Bone marrow (tissue), 2 donors: ENCODE measurements at regions not wholly inside any gene's neighbourhood (a gene's known extent, or its start where the extent isn't known, plus 50 kb on each side); places are given as distances from the start of the nearest gene placed in this dataset.
A peak's percentile ranks its signal among the peaks of the same experiment; 100 is the strongest.

Experiments used
- DNase-seq, 2 donors: peaks; one replicate each; lab custom pipeline; 2025; lab: John Stamatoyannopoulos, UW

DNA sequence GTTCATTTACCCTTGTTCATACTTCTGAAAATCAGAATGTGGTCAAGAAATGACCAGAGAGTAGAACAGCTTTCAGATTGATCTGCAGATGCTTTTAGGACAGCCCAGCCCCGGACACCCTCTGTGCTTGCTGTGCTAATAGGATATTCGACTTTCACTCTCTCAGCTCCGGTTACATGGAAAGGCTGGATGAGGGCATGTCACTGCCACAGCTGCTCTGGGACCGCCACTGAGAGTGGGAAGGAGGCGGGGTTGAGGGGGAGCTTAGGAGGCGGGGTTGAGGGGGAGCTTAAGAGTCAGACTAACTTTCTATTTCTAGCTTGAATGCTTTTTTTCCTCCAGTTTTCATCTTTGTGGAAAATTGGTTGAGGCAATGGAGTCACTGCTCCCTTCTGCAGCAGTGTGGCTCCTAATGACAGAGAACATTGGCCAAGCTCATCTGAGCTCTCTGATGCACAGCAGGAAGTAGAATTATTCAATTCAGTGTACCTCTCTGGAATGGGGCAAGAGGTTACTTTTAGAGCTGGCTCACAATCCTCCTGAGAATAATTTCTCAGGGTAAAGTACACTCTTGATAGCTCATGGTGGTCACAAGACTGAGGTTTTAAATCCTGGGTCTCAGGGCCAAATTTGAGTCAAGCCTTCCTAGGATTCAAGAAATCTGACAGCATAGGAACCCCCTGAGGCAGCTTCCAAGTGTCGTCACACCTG is 74.6 kb upstream of the NPAS1 start:
- DNase-seq, result no peak

DNA sequence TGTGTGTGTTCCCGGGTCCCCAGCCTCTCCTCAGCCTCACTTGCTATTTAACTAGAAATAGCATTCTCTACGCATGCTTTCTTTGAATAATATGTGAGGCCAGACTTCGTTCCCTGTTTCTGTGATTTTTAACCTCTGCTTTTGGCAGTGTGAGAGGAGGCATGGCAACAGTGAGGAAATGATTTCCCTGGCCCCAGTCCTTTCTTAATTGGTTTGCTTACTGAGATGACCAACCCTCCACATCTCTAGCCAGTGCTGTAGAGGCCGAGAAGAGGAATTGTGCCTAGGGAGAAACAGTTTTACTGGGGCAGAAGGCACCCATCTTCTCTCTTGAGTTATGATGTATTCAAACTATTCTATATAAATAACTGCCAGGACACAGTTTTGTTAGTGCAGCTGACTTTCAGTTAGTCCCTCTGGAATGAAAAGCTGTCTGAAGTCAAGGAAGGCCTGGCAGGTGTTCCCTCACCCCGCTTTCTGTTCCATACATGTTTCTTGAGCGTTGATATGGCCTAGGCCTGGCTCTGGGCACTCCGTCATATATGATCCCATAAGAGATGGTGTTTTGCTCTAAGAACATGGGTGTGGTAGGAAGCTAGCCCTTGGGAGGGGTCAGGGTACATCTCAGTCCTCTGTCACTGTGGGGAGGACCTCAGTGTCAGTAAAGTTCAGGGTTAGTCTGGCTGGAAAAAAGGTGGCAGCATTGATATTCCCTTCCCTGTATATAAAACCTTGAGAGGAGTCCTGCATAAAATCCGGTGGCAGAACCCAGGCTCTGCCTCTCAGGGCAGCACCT is 73.7 kb upstream of the NPAS1 start:
- no peak for DNase-seq

DNA sequence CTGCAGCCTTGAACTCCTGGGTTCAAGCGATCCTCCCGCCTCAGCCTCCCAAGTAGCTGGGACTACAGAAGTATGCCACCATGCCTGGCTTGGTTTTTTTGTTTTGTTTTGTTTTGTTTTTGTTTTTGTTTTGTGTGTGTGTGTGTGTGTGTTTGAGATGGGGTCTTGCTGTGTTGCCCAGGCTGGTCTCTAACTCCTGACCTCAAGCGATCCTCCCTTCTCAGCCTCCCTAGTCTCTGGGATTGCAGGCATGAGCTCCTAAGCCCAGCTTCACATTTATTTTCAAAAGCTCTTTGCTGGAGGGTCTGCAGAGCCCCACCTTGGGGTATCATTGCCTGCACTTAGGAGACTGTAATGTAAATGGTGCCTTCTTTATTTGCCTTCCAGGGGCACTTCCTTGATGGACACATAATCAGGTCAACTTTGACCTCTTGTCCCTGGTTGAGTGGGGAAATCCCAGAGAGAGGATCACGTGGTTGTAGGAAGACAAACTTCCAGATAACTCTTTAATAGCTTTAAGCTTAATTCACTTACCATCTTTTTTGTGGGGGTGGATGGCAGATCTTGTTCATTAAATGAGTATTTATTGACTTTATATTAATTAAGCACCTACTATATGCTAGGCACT is 72.9 kb upstream of the NPAS1 start:
- no peak for DNase-seq

GRCh38 chr19:46947866-46948265 is 71.8 kb upstream of the NPAS1 start:
- DNase-seq, result no peak

DNA sequence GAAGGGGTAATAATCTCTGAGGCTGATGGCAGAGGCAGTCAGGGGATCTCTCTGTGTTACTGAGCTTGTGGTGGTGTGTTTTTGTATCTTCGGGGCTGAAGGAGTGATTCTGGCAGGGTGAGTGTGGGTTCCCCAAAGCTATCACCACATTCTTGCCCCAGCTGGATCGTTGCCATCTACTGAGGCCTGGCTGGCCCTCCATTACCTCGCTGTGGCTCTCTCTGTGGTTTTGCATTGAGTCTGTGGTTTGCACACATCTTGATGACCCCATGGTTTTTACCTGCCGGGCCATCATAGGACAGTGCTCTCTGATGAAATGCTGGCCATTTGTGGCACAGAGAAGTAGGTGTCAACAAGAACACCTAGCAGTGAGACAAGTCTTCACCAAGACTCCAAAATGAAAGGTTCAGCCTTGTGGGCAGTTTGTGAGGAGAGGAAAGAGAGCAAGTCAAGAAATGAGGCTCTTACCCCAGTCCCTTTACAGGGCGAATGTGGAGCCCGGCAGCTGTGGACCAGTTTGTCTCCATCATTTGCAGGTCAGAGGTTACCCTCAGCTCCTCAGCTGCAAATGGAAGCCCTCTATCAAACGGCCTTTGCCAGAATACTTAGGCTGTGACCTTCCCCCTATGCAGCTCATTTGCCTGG is 69.0 kb upstream of the NPAS1 start:
- DNase-seq, result no peak

- no peak for DNase-seq
Observed at GRCh38 chr19:46951171-46951986, 68.3 kb upstream of the NPAS1 start.

GRCh38 chr19:46952874-46953273 is 66.8 kb upstream of the NPAS1 start:
- no peak for DNase-seq

DNA sequence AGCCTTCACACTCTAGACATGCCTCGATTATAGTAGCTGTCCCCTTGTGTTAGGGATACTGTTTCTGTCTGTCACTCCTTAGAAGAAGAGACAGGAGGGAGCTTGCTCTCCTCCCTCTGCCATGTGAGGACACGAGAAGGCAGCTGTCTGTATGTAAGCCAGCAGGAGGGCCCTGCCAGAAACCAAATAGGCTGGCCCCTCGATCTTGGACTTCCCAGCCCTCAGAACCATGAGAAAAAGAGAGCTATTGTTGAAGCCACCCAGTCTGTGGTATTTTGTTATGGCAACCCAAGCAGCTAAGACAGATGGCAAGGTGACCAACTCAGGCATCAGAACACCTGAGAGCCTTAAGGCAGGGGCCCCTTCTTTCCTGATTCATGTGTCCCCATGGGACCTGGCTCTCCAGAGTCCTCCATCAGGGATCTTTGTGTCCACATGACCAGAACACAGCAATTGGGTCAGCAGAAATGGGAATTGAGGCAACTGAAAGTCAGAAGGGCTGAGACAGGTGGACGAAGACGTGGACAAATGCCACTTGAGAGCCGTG is 65.6 kb upstream of the NPAS1 start:
- DNase-seq, result no peak

GRCh38 chr19:46954502-46954992 is 65.1 kb upstream of the NPAS1 start:
- DNase-seq, result no peak

GRCh38 chr19:46954993-46955812 is 64.4 kb upstream of the NPAS1 start:
- DNase-seq, result peak in 1 of 2 donors; percentile 75

DNA sequence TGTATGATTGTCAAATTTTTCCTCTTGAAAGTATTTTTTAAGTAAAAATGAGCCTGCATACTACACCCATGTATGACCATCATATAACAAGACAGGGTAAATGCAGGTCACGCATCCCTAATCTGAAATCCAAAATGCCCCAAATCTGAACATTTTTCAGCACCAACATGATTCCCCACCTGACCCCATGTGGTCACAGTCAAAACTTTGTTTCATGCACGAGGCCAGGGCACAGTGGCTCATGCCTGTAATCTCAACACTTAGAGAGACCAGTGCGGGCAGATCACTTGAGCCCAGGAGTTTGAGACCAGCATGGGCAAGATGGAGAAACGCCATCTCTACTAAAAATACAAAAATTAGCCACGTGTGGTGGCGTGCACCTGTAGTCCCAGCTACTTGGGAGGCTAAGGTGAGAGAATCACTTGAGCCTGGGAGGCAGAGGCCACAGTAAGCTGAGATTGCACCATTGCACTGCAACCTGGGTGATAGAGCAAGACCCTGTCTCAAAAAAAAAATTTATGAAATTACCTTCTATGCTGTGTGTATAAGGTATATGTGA is 63.7 kb upstream of the NPAS1 start:
- DNase-seq, result no peak

GRCh38 chr19:46958532-46958931 is 61.1 kb upstream of the NPAS1 start:
- DNase-seq, result no peak

DNA sequence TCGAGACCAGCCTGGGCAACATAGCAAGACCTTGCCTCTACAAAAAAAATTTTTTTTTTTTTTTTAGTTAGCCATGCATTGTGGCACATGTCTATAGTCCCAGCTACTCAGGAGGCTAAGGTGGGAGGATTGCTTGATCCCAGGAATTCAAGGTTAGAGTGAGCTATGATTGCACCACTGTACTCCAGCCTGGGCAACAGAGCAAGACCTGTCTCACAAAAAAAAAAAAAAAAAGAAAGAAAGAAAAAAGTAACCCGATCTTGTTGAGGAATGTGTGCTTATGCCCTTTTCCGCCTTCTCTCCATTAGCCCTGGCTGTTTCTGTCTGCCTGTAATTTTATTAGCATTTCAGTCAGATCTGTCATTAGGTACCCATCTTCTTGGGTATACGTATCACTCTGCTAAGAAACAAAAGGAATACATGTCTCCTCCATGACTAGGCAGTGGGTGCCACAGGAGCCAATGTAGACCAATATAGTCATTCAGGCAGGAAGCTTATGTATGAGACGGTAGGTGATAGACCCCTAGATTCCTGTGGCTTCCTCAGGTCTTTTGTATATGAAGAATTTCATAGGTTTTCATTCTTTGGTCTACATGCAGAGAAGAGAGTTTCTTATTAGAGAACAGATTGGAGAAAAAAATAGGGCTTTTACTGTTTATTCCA is 59.6 kb upstream of the NPAS1 start:
- DNase-seq, result no peak

GRCh38 chr19:46962030-46962570 is 57.5 kb upstream of the NPAS1 start:
- no peak for DNase-seq

GRCh38 chr19:46963093-46963734 is 56.4 kb upstream of the NPAS1 start:
- no peak for DNase-seq

- peak in 1 of 2 donors; percentile 9 for DNase-seq
Observed at GRCh38 chr19:46967578-46968032, 52.0 kb upstream of the NPAS1 start.
